GM19351 (cell line): ENCODE measurements at regions not wholly inside any gene's neighbourhood (a gene's known extent, or its start where the extent isn't known, plus 50 kb on each side); places are given as distances from the start of the nearest gene placed in this dataset.
"Not testable (repeated sequence)": the region's sequence is repeated elsewhere in the genome, so short reads cannot be mapped to it uniquely, and the experiment has no call there.

Experiments
- ATAC-seq: cut with Tn5 transposase; IDR thresholded peaks from one replicate; pipeline ENCODE4 v1.9.1; 2021; ENCODE audit warnings: mild to moderate bottlenecking, moderate library complexity; ENCODE audit not compliant: unreplicated experiment

GRCh38 chr2:83103613-83104012 lies 1355.5 kb downstream of the SUCLG1 start:
- no peak for ATAC-seq

GRCh38 chr2:83089051-83089450 lies 1370.0 kb downstream of the SUCLG1 start:
- ATAC-seq = not testable (repeated sequence)

GRCh38 chr2:83085869-83086268 lies 1373.2 kb downstream of the SUCLG1 start:
- no peak for ATAC-seq

GRCh38 chr2:83081826-83082690 lies 1377.0 kb downstream of the SUCLG1 start:
- ATAC-seq = no peak

GRCh38 chr2:83079007-83079406 lies 1380.1 kb downstream of the SUCLG1 start:
- ATAC-seq = no peak

GRCh38 chr2:83072767-83073166 lies 1386.3 kb downstream of the SUCLG1 start:
- no peak for ATAC-seq

GRCh38 chr2:83071914-83072313 lies 1387.2 kb downstream of the SUCLG1 start:
- no peak for ATAC-seq

GRCh38 chr2:83071352-83071751 lies 1387.7 kb downstream of the SUCLG1 start:
- ATAC-seq = no peak

GRCh38 chr2:83069724-83070123 lies 1389.4 kb downstream of the SUCLG1 start:
- no peak for ATAC-seq

- no peak for ATAC-seq
These were observed 1390.4 kb downstream of the SUCLG1 start for GRCh38 chr2:83068714-83069113.

GRCh38 chr2:83067947-83068346 lies 1391.1 kb downstream of the SUCLG1 start:
- no peak for ATAC-seq

- no peak for ATAC-seq
These were observed 1395.1 kb downstream of the SUCLG1 start for GRCh38 chr2:83063933-83064332.

- ATAC-seq = no peak
These were observed 1395.6 kb downstream of the SUCLG1 start for GRCh38 chr2:83063511-83063910.

- no peak for ATAC-seq
These were observed 1400.4 kb downstream of the SUCLG1 start for GRCh38 chr2:83058683-83059082.

- no peak for ATAC-seq
These were observed 1403.6 kb downstream of the SUCLG1 start for GRCh38 chr2:83055376-83056010.

- ATAC-seq = no peak
These were observed 1404.3 kb downstream of the SUCLG1 start for GRCh38 chr2:83054751-83055150.

GRCh38 chr2:83051538-83052170 lies 1407.4 kb downstream of the SUCLG1 start:
- ATAC-seq = no peak

GRCh38 chr2:83042053-83042452 lies 1417.0 kb downstream of the SUCLG1 start:
- ATAC-seq = no peak

- ATAC-seq = no peak
These were observed 1436.4 kb downstream of the SUCLG1 start for GRCh38 chr2:83022631-83023210.

- ATAC-seq = no peak
These were observed 1441.6 kb downstream of the SUCLG1 start for GRCh38 chr2:83017366-83018090.
